Esophagus muscularis mucosa (tissue), 4 donors: ENCODE measurements at regions not wholly inside any gene's neighbourhood (a gene's known extent, or its start where the extent isn't known, plus 50 kb on each side); places are given as distances from the start of the nearest gene placed in this dataset.

Experiments used
- EP300 ChIP-seq: sonication (generic); formaldehyde crosslinking; IDR thresholded peaks from one replicate; pipeline ENCODE4 v1.6.1; 2017; ENCODE audit warnings: antibody characterized with exemption
- POLR2A ChIP-seq: fragments of 450-650 bp; IDR thresholded peaks from one replicate; pipeline ENCODE4 v1.6.1; 2017; ENCODE audit warnings: antibody characterized with exemption, moderate library complexity, mild to moderate bottlenecking, low read depth
- POLR2AphosphoS5 ChIP-seq, 2 donors: sonication (generic); formaldehyde crosslinking; IDR thresholded peaks; one replicate each; pipeline ENCODE4 v1.6.1; 2017; ENCODE audit warnings: antibody characterized with exemption in 2 of 2
- TF ChIP-seq, protein P1 (sequence below), 3 experiments: fragments of 200-600 bp in 2 of 3; fragments of 450-650 bp in 1 of 3; sonication (generic) in 2 of 3; IDR thresholded peaks; one replicate each; pipeline ENCODE4 v1.5.1; 2017 to 2019; ENCODE audit warnings: antibody characterized with exemption in 3 of 3, mild to moderate bottlenecking in 2 of 3, moderate library complexity in 1 of 3

DNA sequence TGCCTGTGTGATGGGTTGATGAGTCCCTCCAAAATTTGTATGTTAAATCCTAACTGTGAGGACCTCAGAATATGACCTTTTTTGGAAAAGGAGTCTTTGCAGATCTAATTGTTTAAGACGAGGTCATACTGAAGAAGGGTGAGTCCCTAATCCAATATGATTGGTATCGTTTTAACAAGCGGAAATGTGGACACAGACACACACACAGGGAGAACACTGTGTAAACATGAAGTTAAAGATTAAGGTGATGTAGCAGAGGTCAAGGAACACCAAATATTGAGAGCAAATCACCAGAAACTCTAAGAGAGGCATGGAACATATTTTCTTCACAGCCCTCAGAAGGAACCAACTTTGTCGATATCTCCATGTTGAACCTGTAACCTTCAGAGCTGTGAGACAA, 1106.7 kb downstream of the SLC6A15 start:
- TF ChIP-seq, protein P1, sequence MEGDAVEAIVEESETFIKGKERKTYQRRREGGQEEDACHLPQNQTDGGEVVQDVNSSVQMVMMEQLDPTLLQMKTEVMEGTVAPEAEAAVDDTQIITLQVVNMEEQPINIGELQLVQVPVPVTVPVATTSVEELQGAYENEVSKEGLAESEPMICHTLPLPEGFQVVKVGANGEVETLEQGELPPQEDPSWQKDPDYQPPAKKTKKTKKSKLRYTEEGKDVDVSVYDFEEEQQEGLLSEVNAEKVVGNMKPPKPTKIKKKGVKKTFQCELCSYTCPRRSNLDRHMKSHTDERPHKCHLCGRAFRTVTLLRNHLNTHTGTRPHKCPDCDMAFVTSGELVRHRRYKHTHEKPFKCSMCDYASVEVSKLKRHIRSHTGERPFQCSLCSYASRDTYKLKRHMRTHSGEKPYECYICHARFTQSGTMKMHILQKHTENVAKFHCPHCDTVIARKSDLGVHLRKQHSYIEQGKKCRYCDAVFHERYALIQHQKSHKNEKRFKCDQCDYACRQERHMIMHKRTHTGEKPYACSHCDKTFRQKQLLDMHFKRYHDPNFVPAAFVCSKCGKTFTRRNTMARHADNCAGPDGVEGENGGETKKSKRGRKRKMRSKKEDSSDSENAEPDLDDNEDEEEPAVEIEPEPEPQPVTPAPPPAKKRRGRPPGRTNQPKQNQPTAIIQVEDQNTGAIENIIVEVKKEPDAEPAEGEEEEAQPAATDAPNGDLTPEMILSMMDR (IDR thresholded peaks at IDR 0.05), result no peak
- TF ChIP-seq POLR2A (no peak), EP300 (no peak), POLR2AphosphoS5 (IDR thresholded peaks at IDR 0.05) (no peak)
